GM23338 (cell line): ENCODE measurements at regions not wholly inside any gene's neighbourhood (a gene's known extent, or its start where the extent isn't known, plus 50 kb on each side); places are given as distances from the start of the nearest gene placed in this dataset.

Experiments
- ATAC-seq: fragments of 200-7000 bp; cut with Tn5 transposase; 3 replicates; pipeline ENCODE4 v1.9.1; 2020
- DNase-seq: peaks from one replicate; pipeline ENCODE4 v3.0.0-alpha.2; 2015; ENCODE audit warnings: low spot score
- H2AFZ ChIP-seq: fragments of 200-600 bp; sonication (generic); 2 replicates; pipeline ENCODE4 v1.8.0; 2016; ENCODE audit warnings: antibody characterized with exemption, mild to moderate bottlenecking, moderate library complexity
- H3F3A ChIP-seq: fragments of 200-600 bp; sonication (generic); replicated peaks from 2 replicates; pipeline ENCODE4 v1.8.0; 2017; ENCODE audit warnings: antibody characterized with exemption, mixed run types, low read depth
- H3K27ac ChIP-seq: fragments of 200-600 bp; sonication (generic); 2 replicates; pipeline ENCODE4 v1.6.1; 2016; ENCODE audit warnings: low read depth
- H3K27me3 ChIP-seq: fragments of 200-600 bp; sonication (generic); 2 replicates; pipeline ENCODE4 v1.8.0; 2016; ENCODE audit warnings: mild to moderate bottlenecking, mixed run types, moderate library complexity; ENCODE audit not compliant: insufficient read depth
- H3K36me3 ChIP-seq: fragments of 200-600 bp; sonication (generic); 2 replicates; pipeline ENCODE4 v1.8.0; 2016; ENCODE audit warnings: mild to moderate bottlenecking; ENCODE audit not compliant: insufficient read depth
- H3K4me1 ChIP-seq: fragments of 200-600 bp; sonication (generic); 2 replicates; pipeline ENCODE4 v1.8.0; 2016; ENCODE audit warnings: mild to moderate bottlenecking, moderate library complexity; ENCODE audit not compliant: insufficient read depth
- H3K4me2 ChIP-seq: fragments of 200-600 bp; sonication (generic); 2 replicates; pipeline ENCODE4 v1.7.1; 2017; ENCODE audit warnings: mixed run types
- H3K4me3 ChIP-seq: fragments of 200-600 bp; sonication (generic); 2 replicates; pipeline ENCODE4 v1.6.1; 2016; ENCODE audit warnings: mixed run types
- H3K79me2 ChIP-seq: fragments of 200-600 bp; sonication (generic); replicated peaks from 2 replicates; pipeline ENCODE4 v1.8.0; 2017; ENCODE audit warnings: mild to moderate bottlenecking; ENCODE audit not compliant: insufficient read depth
- H3K9me2 ChIP-seq: fragments of 200-600 bp; sonication (generic); 2 replicates; pipeline ENCODE4 v1.8.0; 2017; ENCODE audit not compliant: insufficient read depth
- H4K20me1 ChIP-seq: fragments of 200-600 bp; sonication (generic); replicated peaks from 2 replicates; pipeline ENCODE4 v1.8.0; 2017; ENCODE audit warnings: mild to moderate bottlenecking; ENCODE audit not compliant: insufficient read depth
- H3K27ac Mint-ChIP-seq: 2 replicates; pipeline ENCODE4 v1.8.0; 2020; ENCODE audit warnings: inconsistent platforms, mild to moderate bottlenecking, moderate library complexity, mixed read lengths
- H3K27me3 Mint-ChIP-seq: 3 replicates; pipeline ENCODE4 v1.8.0; 2022; ENCODE audit warnings: low read depth, mild to moderate bottlenecking, moderate library complexity, mixed read lengths, inconsistent platforms; ENCODE audit not compliant: insufficient read depth, poor library complexity
- H3K36me3 Mint-ChIP-seq: 3 replicates; pipeline ENCODE4 v1.8.0; 2021; ENCODE audit warnings: low read depth, mild to moderate bottlenecking, inconsistent platforms, moderate library complexity, mixed read lengths
- H3K4me1 Mint-ChIP-seq: 3 replicates; pipeline ENCODE4 v1.8.0; 2020; ENCODE audit warnings: mild to moderate bottlenecking, inconsistent platforms, mixed read lengths
- H3K4me3 Mint-ChIP-seq: 3 replicates; pipeline ENCODE4 v1.8.0; 2021; ENCODE audit warnings: moderate library complexity, mild to moderate bottlenecking, inconsistent platforms, mixed read lengths
- H3K9me3 Mint-ChIP-seq: 3 replicates; pipeline ENCODE4 v1.8.0; 2020; ENCODE audit warnings: moderate library complexity, mild to moderate bottlenecking, inconsistent platforms, mixed read lengths
- CREB1 ChIP-seq: fragments of 250-450 bp; sonication (Bioruptor Pico); IDR thresholded peaks from 2 replicates; pipeline ENCODE4 v1.5.0; 2020; ENCODE audit warnings: low read depth, mild to moderate bottlenecking, moderate library complexity
- ETS1 ChIP-seq: IDR thresholded peaks from 2 replicates; pipeline ENCODE4 v1.6.1; 2016; ENCODE audit warnings: antibody characterized with exemption
- EZH2 ChIP-seq: fragments of 200-600 bp; sonication (generic); IDR thresholded peaks from one replicate; pipeline ENCODE4 v1.8.0; 2017; ENCODE audit warnings: antibody characterized with exemption, mild to moderate bottlenecking, low read depth; ENCODE audit not compliant: unreplicated experiment
- EZH2phosphoT487 ChIP-seq: fragments of 200-600 bp; sonication (generic); IDR thresholded peaks from one replicate; pipeline ENCODE4 v1.8.1; 2018; ENCODE audit warnings: antibody characterized with exemption; ENCODE audit not compliant: unreplicated experiment
- JUNB ChIP-seq: IDR thresholded peaks from one replicate; pipeline ENCODE4 v1.6.1; 2016; ENCODE audit warnings: antibody characterized with exemption; ENCODE audit not compliant: unreplicated experiment
- NANOG ChIP-seq: IDR thresholded peaks from 2 replicates; pipeline ENCODE4 v1.6.1; 2016; ENCODE audit warnings: antibody characterized with exemption, borderline replicate concordance
- POLR2AphosphoS5 ChIP-seq: IDR thresholded peaks from 2 replicates; pipeline ENCODE4 v1.6.1; 2016; ENCODE audit warnings: antibody characterized with exemption, low read depth
- STAT1 ChIP-seq: IDR thresholded peaks from one replicate; pipeline ENCODE4 v1.6.1; 2016; ENCODE audit warnings: antibody characterized with exemption; ENCODE audit not compliant: unreplicated experiment
- ZNF114 ChIP-seq: fragments of 250-450 bp; sonication (Bioruptor Pico); IDR thresholded peaks from 2 replicates; pipeline ENCODE4 v1.5.0; 2020; ENCODE audit warnings: mild to moderate bottlenecking, moderate library complexity
- ZNF331 ChIP-seq: fragments of 250-450 bp; sonication (Bioruptor Pico); IDR thresholded peaks from 2 replicates; pipeline ENCODE4 v1.5.0; 2020; ENCODE audit warnings: low read depth, mild to moderate bottlenecking, moderate library complexity
- ZNF462 ChIP-seq: fragments of 250-450 bp; sonication (Bioruptor Pico); IDR thresholded peaks from 2 replicates; pipeline ENCODE4 v1.5.0; 2020; ENCODE audit warnings: mild to moderate bottlenecking, moderate library complexity
- TF ChIP-seq, protein P1 (sequence below): IDR thresholded peaks from one replicate; pipeline ENCODE4 v1.6.1; 2018; ENCODE audit warnings: antibody characterized with exemption; ENCODE audit not compliant: unreplicated experiment
- TF ChIP-seq, protein P2 (sequence below), 2 experiments: fragments of 200-600 bp in 1 of 2; sonication (generic) in 1 of 2; conservative IDR thresholded peaks; 2 replicates each; pipeline versions ENCODE4 v1.5.1 to v1.6.1; 2016 to 2017; ENCODE audit warnings: antibody characterized with exemption in 2 of 2, low read depth in 2 of 2, mild to moderate bottlenecking in 2 of 2, moderate library complexity in 1 of 2

- Histone ChIP-seq H3K4me2 (no peak overlapping the region), H2AFZ (no peak overlapping the region), H3K4me1 (no peaks in the 10 kb centered on the region), H3K27ac (no peak overlapping the region), H3K9me2 (no peaks in the 10 kb centered on the region), H4K20me1 (no peaks in the 10 kb centered on the region), H3K79me2 (no peaks in the 10 kb centered on the region), H3K27me3 (no peaks in the 10 kb centered on the region), H3F3A (no peaks in the 10 kb centered on the region), H3K4me3 (no peak overlapping the region), H3K36me3 (no peaks in the 10 kb centered on the region)
- no peaks in the 10 kb centered on the region; the same call in 2 of the 3 replicates for H3K9me3 Mint-ChIP-seq
- H3K4me3 Mint-ChIP-seq, result no peak overlapping the region
- no peak for DNase-seq
- H3K36me3 Mint-ChIP-seq, result no peaks in the 10 kb centered on the region
- TF ChIP-seq STAT1 (no peak), ETS1 (no peak), CREB1 (CRISPR knock-in tag) (no peak), EZH2 (no peak), JUNB (no peak), ZNF331 (CRISPR knock-in tag) (no peak), NANOG (no peak), ZNF114 (CRISPR knock-in tag) (no peak), ZNF462 (CRISPR knock-in tag) (no peak), EZH2phosphoT487 (no peak), POLR2AphosphoS5 (no peak)
- TF ChIP-seq, protein P1, sequence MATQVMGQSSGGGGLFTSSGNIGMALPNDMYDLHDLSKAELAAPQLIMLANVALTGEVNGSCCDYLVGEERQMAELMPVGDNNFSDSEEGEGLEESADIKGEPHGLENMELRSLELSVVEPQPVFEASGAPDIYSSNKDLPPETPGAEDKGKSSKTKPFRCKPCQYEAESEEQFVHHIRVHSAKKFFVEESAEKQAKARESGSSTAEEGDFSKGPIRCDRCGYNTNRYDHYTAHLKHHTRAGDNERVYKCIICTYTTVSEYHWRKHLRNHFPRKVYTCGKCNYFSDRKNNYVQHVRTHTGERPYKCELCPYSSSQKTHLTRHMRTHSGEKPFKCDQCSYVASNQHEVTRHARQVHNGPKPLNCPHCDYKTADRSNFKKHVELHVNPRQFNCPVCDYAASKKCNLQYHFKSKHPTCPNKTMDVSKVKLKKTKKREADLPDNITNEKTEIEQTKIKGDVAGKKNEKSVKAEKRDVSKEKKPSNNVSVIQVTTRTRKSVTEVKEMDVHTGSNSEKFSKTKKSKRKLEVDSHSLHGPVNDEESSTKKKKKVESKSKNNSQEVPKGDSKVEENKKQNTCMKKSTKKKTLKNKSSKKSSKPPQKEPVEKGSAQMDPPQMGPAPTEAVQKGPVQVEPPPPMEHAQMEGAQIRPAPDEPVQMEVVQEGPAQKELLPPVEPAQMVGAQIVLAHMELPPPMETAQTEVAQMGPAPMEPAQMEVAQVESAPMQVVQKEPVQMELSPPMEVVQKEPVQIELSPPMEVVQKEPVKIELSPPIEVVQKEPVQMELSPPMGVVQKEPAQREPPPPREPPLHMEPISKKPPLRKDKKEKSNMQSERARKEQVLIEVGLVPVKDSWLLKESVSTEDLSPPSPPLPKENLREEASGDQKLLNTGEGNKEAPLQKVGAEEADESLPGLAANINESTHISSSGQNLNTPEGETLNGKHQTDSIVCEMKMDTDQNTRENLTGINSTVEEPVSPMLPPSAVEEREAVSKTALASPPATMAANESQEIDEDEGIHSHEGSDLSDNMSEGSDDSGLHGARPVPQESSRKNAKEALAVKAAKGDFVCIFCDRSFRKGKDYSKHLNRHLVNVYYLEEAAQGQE, result no peak
- TF ChIP-seq, protein P2, sequence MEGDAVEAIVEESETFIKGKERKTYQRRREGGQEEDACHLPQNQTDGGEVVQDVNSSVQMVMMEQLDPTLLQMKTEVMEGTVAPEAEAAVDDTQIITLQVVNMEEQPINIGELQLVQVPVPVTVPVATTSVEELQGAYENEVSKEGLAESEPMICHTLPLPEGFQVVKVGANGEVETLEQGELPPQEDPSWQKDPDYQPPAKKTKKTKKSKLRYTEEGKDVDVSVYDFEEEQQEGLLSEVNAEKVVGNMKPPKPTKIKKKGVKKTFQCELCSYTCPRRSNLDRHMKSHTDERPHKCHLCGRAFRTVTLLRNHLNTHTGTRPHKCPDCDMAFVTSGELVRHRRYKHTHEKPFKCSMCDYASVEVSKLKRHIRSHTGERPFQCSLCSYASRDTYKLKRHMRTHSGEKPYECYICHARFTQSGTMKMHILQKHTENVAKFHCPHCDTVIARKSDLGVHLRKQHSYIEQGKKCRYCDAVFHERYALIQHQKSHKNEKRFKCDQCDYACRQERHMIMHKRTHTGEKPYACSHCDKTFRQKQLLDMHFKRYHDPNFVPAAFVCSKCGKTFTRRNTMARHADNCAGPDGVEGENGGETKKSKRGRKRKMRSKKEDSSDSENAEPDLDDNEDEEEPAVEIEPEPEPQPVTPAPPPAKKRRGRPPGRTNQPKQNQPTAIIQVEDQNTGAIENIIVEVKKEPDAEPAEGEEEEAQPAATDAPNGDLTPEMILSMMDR (conservative IDR thresholded peaks at IDR 0.05; ENCODE audit: low read depth in 2 of 2), result no peak
- peaks cover 8% of the 10 kb centered on the region for H3K27me3 Mint-ChIP-seq
- peaks cover 3% of the 10 kb centered on the region for H3K4me1 Mint-ChIP-seq
- ATAC-seq, result no peak
- no peak overlapping the region; the same call in 1 of the 2 replicates for H3K27ac Mint-ChIP-seq
Measured at GRCh38 chr16:86120201-86121192, 221.5 kb downstream of the IRF8 start.
